Activated naive CD8-positive, alpha-beta T cell (primary cell): ENCODE measurements at regions not wholly inside any gene's neighbourhood (a gene's known extent, or its start where the extent isn't known, plus 50 kb on each side); places are given as distances from the start of the nearest gene placed in this dataset.

Experiments used
- H3K27ac Mint-ChIP-seq: one replicate; pipeline ENCODE4 v1.8.0; 2021; ENCODE audit warnings: mixed read lengths
- H3K27me3 Mint-ChIP-seq: one replicate; pipeline ENCODE4 v1.8.0; 2021; ENCODE audit warnings: mixed read lengths
- H3K36me3 Mint-ChIP-seq: one replicate; pipeline ENCODE4 v1.8.0; 2021; ENCODE audit warnings: mixed read lengths
- H3K4me1 Mint-ChIP-seq: one replicate; pipeline ENCODE4 v1.8.0; 2021; ENCODE audit warnings: low read depth, mixed read lengths
- H3K4me3 Mint-ChIP-seq: one replicate; pipeline ENCODE4 v1.8.0; 2021; ENCODE audit warnings: mild to moderate bottlenecking, mixed read lengths
- H3K9me3 Mint-ChIP-seq: one replicate; pipeline ENCODE4 v1.8.0; 2021; ENCODE audit warnings: low read depth, mixed read lengths

DNA sequence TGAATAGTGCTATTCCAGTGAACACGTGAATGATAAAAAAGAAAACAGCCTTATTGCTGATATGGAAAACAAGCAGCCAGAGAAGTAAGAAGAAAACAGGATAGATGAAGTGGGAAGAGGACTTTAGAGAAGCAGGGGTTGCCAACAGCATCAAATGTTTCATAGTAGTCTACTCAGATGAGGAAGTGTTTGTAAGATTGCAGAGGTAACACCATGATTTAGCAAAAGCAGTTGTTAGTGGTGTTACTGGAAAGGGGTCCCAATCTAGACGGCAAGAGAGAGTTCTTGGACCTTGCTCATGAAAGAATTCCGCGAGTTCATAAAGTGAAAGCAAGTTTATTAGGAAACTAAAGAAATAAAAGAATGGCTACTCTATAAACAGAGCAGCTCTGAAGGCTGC lies 108.8 kb upstream of the MCTP2 start:
- H3K27me3 Mint-ChIP-seq = no peaks in the 10 kb centered on the region
- H3K36me3 Mint-ChIP-seq = no peaks in the 10 kb centered on the region

DNA sequence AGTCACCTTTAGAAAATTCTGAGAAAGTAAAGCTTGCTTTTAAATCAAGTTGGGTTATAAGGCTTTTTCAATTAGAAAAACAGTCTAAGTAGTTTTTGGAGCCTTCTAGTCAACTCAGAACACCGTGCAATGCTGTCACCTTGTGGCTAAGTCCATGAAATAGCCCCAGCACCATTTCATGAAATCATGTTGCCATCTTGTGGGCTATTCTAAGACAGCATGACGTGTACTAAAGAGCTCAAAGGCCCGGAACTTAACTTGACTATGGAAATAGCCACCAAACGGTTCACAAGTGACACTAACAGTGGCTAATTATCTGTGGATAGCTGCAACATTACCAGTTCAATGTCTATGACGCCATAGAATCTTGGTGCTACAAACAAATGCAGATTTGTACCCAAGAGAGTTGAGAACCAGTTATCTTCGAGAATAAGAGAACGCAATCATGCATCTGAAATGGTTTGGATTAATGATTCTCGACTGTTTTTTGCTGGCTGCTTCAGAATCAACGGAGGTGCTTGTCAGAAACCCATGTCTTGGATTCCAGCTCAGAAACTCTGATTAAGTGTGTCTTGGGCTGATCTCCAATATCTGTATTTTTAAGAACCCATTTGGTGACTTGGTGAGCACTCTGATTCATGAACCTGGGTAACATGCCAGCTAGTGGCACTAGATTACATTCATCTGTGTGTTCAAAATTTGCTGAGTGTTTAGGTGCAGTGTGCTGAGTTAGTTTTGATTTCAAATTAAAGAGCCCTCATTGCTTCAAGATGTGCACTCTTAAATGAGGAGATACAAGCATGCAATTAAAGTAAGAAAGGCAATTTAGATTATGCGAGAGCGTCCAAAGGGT lies 111.2 kb upstream of the MCTP2 start:
- no peak overlapping the region for H3K4me3 Mint-ChIP-seq
- H3K9me3 Mint-ChIP-seq = no peaks in the 10 kb centered on the region
- H3K36me3 Mint-ChIP-seq = no peaks in the 10 kb centered on the region
- no peaks in the 10 kb centered on the region for H3K27me3 Mint-ChIP-seq
- H3K4me1 Mint-ChIP-seq = no peaks in the 10 kb centered on the region
- no peak overlapping the region for H3K27ac Mint-ChIP-seq

More for the DNA sequence above, 108.8 kb upstream of the MCTP2 start:
- H3K4me1 Mint-ChIP-seq = no peaks in the 10 kb centered on the region
- no peaks in the 10 kb centered on the region for H3K9me3 Mint-ChIP-seq
- H3K4me3 Mint-ChIP-seq = no peak overlapping the region
- no peak overlapping the region for H3K27ac Mint-ChIP-seq

DNA sequence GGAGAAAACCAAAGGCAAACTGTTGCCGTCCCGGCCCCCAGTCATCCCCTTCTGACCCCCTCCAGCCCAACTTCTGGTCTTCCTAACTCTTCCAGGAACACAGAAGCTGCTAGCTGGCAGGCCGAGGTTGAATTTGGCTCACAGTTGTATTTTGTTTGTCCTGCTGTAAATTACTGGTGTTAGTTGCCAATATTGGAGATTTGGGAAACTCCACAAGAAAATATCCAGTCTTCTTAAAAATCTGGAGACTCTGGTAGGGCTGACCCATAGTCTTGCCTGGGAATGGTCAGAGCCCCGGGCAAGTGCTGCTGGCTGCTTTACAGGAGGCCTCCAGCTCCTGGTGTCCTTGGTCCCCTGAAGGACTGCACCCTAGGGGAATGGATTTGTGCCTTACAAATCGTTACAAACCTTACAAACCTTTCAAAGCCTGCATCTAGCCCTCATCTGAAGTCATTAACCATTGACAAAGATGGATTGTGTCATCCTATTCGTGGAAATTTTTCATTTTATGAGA lies 112.0 kb upstream of the MCTP2 start:
- no peaks in the 10 kb centered on the region for H3K27me3 Mint-ChIP-seq
- no peak overlapping the region for H3K27ac Mint-ChIP-seq
- no peaks in the 10 kb centered on the region for H3K9me3 Mint-ChIP-seq
- no peaks in the 10 kb centered on the region for H3K4me1 Mint-ChIP-seq
- H3K36me3 Mint-ChIP-seq = peaks cover 3% of the 10 kb centered on the region
- no peak overlapping the region for H3K4me3 Mint-ChIP-seq

DNA sequence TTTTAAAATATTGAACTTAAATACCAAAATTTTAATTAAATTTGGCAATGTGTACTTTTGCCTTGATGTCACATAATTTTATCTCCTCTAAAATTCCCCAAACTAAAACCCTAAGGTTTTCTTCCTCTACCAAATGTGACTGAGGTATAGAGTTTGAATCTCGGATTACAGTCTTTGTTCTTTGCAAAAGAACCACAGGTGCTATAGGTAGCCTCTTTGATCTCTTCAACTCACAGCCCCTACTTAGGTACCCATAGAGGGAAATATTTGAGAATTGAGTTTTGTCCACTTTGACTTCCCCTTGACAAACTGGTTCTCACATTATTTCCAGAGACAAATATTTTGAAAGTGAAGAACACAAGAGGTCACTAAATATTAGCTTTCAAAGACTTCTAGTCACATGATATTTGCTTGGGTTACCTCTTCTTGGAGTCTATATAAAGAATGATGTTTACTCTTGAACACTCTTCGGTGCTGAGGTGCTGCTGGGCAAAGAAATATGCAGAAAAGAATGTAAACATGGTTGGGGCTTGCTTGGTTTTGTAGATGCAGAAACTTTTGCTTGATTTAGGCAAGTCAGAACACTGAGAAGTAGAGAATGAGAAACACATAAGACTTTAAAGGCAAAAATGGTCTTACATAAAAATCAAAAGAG lies 120.8 kb upstream of the MCTP2 start:
- no peaks in the 10 kb centered on the region for H3K9me3 Mint-ChIP-seq
- H3K4me1 Mint-ChIP-seq = no peaks in the 10 kb centered on the region
- H3K27ac Mint-ChIP-seq = no peak overlapping the region
- peaks cover 6% of the 10 kb centered on the region for H3K27me3 Mint-ChIP-seq
- peaks cover 3% of the 10 kb centered on the region for H3K36me3 Mint-ChIP-seq
- no peak overlapping the region for H3K4me3 Mint-ChIP-seq

DNA sequence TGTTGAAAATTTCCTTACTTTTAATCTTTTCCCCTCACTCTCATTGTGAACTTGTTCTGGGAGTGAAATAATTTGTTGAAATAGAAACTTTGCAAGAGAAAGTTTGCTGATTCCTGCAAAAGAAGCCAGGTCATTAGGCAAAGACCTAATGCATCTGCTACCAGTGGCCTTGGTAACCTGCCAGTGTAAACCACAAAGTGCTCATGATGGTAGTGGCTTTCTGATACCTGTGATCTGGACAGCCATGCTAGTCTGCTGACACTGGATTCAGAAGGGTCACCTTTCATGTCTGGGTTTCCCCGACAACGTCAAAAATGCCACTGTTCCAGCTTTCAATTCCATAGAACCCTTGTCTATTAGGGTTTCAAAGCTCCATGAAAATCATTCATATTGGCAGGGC lies 123.7 kb upstream of the MCTP2 start:
- Mint-ChIP-seq H3K9me3 (peaks cover 3% of the 10 kb centered on the region), H3K27me3 (peaks cover 14% of the 10 kb centered on the region), H3K4me1 (no peaks in the 10 kb centered on the region), H3K4me3 (no peak overlapping the region), H3K27ac (no peak overlapping the region), H3K36me3 (no peaks in the 10 kb centered on the region)

DNA sequence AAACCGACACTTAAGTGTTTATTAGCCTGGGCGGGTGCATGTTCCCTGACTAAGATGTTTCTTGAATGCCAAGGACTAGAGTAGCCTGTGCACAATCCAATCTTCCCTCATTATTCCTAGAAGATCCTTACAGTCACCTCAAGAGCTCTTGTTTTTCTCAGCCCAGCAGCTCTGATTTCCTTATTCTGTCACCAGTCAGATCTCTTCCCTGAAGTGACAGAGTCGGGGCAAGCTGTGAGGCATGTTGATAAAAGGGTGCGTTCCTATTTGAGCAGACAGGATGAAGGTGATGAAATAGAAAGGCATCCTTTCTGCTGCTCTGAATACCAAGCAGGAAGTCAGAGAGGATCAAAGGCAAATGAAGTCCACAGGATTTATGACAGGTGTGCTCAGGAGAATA lies 125.6 kb upstream of the MCTP2 start:
- Mint-ChIP-seq H3K4me3 (no peak overlapping the region), H3K9me3 (peaks cover 3% of the 10 kb centered on the region), H3K36me3 (no peaks in the 10 kb centered on the region), H3K27ac (no peak overlapping the region), H3K27me3 (peaks cover 17% of the 10 kb centered on the region), H3K4me1 (no peaks in the 10 kb centered on the region)

DNA sequence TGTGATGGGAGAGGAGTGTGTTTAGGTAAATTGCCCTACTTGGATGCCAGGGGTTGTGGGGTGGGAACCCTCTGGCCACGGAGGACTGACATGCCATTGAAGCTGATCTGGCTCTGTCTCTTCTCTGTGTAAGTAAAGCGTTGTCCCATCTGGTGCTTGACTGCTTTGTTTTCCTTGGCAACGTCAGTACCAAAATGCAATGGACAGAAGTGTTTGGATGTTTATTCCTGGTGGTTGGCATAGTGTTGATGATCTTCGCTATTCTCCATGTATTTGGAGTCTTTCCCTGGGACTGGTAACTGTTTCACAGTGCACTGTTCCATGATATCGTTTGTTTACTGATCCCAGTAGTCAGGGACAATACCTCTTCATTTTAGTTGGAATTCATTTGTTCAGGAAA lies 130.5 kb upstream of the MCTP2 start:
- Mint-ChIP-seq H3K4me3 (no peak overlapping the region), H3K4me1 (no peaks in the 10 kb centered on the region), H3K36me3 (no peaks in the 10 kb centered on the region), H3K27me3 (peaks cover 18% of the 10 kb centered on the region), H3K9me3 (peaks cover 3% of the 10 kb centered on the region), H3K27ac (no peak overlapping the region)

DNA sequence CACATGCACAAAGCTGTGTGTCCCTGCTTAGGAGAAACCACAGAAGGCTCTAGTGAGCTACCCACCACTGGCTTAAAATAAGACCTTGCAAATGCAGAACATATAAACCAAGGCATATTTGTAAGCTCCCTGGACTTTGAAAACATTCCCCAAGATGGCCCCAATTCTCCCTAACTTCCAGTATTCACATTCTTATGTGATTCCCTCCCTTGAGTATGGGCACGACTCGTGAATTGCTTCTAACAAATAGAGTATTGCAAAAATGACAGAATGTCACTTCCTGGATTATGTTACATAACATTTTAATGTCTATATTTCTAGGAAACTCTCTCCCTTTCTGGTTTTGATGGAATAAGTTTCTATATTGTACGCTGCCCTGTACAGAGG lies 131.8 kb upstream of the MCTP2 start:
- Mint-ChIP-seq H3K27ac (no peak overlapping the region), H3K9me3 (peaks cover 3% of the 10 kb centered on the region), H3K36me3 (no peaks in the 10 kb centered on the region)

DNA sequence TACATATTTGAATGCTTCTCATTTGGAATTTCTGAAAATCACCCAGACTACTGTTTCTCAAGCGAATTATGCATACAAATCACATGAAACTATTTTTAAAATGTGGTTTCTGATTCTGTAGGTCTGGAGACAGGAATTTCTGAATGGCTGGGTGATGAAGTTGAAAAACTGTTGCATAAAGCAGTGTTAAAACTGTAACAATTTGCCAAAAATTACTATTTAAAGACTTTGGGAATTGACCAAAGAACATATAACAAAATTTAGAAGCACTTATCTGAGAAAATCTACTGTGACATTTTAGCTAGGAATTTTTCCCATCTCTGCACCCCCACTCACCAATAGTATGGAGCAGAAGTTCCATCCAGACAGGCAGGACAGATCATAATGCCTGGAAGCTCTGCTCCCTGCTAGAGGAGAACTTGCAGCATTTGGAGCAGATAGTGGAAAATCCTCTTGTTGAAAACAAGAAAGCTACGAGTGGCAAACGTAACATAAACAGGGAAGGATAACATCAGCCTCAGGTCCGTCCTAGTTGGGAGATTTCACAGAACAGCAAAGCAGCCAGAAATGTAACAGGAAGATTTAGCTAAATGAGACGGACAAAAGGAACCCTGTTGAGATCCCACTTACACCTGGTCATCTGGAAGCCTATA lies 132.3 kb upstream of the MCTP2 start:
- Mint-ChIP-seq H3K36me3 (no peaks in the 10 kb centered on the region), H3K9me3 (peaks cover 2% of the 10 kb centered on the region), H3K27me3 (peaks cover 11% of the 10 kb centered on the region), H3K4me3 (no peak overlapping the region), H3K4me1 (no peaks in the 10 kb centered on the region), H3K27ac (no peak overlapping the region)

More for the DNA sequence above, 131.8 kb upstream of the MCTP2 start:
- Mint-ChIP-seq H3K27me3 (peaks cover 15% of the 10 kb centered on the region), H3K4me3 (no peak overlapping the region), H3K4me1 (no peaks in the 10 kb centered on the region)

DNA sequence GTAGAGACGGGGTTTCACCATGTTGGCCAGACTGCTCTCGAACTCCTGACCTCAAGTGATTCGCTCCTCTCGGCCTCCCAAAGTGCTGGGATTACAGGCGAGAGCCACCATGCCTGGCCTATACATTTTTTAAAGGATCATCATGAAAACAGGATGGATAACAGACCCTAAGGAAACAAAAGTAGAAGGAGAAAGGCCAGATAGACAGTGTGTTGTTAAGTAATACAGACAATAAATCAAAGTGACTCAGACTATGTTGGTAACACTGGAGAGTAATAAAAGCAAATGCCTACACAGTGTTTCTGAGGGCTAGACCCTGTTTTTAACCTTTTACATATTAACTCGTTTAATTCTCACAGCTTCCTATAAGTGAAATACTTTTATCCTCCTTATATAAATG lies 133.8 kb upstream of the MCTP2 start:
- Mint-ChIP-seq H3K9me3 (no peaks in the 10 kb centered on the region), H3K4me3 (no peak overlapping the region), H3K4me1 (no peaks in the 10 kb centered on the region), H3K27ac (no peak overlapping the region), H3K36me3 (no peaks in the 10 kb centered on the region), H3K27me3 (peaks cover 8% of the 10 kb centered on the region)

DNA sequence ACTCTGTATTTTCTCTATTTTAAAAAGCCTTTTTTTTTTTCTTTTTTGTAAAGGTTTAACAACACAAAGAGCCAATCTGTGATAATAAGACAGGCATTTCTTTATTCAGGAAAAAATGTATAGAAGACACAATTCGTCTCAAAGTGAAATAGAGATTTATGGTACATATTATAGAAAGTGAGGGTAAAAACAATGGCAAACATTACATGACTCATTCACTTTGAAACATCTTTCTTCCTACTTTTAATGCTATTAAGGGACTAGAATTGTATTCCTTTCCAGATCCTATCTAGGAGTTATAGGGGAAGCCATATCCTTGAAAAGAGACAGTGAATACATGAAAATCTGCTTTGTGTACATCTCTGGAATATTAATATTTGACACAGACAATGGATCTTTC lies 137.1 kb upstream of the MCTP2 start:
- Mint-ChIP-seq H3K9me3 (no peaks in the 10 kb centered on the region), H3K27ac (no peak overlapping the region), H3K27me3 (peaks cover 3% of the 10 kb centered on the region), H3K4me1 (no peaks in the 10 kb centered on the region), H3K36me3 (no peaks in the 10 kb centered on the region), H3K4me3 (no peak overlapping the region)

DNA sequence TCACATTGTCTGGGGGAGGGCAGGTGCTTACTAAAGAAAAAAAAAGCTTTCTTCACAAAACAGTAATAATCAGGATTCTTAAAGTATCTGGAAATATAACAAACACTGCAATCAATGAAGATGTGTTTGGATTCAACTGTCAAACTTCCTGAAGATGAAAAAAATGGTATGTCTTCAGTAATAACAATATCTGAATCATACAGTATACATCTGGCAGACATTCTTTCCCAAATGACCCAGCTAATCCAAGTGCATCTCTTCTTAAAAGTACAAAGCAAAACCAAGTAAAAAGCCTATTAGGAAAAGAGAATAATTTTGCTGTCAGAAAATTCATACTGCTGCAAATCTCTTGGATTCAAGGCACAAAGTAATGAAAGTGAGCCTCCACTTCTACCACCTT lies 145.0 kb upstream of the MCTP2 start:
- Mint-ChIP-seq H3K27ac (no peak overlapping the region), H3K4me3 (no peak overlapping the region), H3K36me3 (no peaks in the 10 kb centered on the region), H3K27me3 (peaks cover 2% of the 10 kb centered on the region), H3K9me3 (no peaks in the 10 kb centered on the region), H3K4me1 (no peaks in the 10 kb centered on the region)

DNA sequence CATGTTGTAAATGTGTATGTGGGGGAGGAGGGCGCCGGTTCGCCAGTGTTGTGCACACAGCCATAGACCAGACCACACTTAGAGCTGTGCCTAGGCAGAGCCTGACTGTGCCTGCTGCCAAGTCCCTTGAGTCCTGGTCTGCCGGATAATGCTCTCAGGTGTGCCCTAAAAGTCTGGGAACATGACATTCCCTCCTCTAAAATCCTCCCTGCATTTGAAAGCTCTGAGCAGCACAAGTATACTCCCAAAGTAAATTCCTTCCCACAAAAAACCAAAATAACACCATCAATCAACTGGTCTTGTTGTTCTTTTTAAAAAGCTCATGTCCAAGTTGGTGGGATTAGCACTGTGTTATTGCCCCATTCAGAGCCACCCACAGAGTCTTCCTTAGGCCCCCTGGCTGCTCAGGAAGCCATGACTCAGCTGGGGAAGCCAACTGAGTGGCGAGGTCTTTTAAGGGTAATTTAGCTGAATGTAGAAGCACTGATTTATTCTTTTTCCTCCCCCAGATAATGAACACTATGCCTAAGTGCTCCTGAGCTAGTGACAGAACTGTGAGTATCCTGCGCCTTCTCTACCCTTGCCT lies 147.8 kb upstream of the MCTP2 start:
- no peak overlapping the region for H3K27ac Mint-ChIP-seq
- H3K4me1 Mint-ChIP-seq = no peaks in the 10 kb centered on the region
- H3K27me3 Mint-ChIP-seq = peaks cover 2% of the 10 kb centered on the region
- H3K9me3 Mint-ChIP-seq = no peaks in the 10 kb centered on the region
- no peaks in the 10 kb centered on the region for H3K36me3 Mint-ChIP-seq
- no peak overlapping the region for H3K4me3 Mint-ChIP-seq

DNA sequence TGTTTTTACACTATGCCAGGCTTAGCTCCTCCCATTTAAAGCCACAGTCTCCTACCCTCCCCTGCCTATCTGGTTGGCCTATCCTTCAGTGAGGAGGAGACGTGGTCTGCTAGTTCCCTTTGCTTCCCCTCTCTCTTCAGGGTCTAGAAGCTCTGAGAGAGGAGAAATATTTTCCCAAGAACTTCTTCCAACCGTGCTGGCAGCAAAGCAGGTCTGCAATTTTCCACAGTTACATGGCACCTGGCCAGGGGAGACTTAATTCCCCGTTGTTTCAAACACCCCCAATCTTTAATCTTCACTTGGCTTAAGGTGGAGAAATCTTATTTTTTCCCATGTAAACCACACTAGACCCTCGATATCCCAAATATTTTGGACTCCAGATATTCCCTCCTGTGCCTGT lies 149.5 kb upstream of the MCTP2 start:
- Mint-ChIP-seq H3K27ac (no peak overlapping the region), H3K27me3 (peaks cover 2% of the 10 kb centered on the region), H3K4me1 (no peaks in the 10 kb centered on the region), H3K4me3 (no peak overlapping the region), H3K36me3 (no peaks in the 10 kb centered on the region), H3K9me3 (no peaks in the 10 kb centered on the region)
